Kidney (tissue), 13 donors: ENCODE measurements at regions not wholly inside any gene's neighbourhood (a gene's known extent, or its start where the extent isn't known, plus 50 kb on each side); places are given as distances from the start of the nearest gene placed in this dataset.

Source experiments
- DNase-seq, 5 donors: peaks; one replicate each; pipeline ENCODE4 v3.0.0-alpha.2; 2013 to 2020
- FAIRE-seq: peaks from 2 replicates; lab custom pipeline; 2012; peaks lifted over from hg19 to GRCh38; lab: Jason Lieb, UNC
- H3K27ac ChIP-seq, 2 donors: one replicate each; pipeline ENCODE4 v1.7.0; 2013; ENCODE audit warnings: low read depth in 2 of 2, low read length in 2 of 2, inconsistent platforms in 1 of 2
- H3K27me3 ChIP-seq: one replicate; pipeline ENCODE4 v1.7.1; 2013; ENCODE audit warnings: low read length, inconsistent platforms; ENCODE audit not compliant: control insufficient read depth, insufficient read depth
- H3K36me3 ChIP-seq, 3 donors: one replicate each; pipeline versions ENCODE4 v1.7.0 to v1.7.1; 2013; ENCODE audit warnings: low read length in 3 of 3, control low read depth in 1 of 3, inconsistent platforms in 1 of 3; ENCODE audit not compliant: insufficient read depth in 3 of 3, control insufficient read depth in 2 of 3
- H3K4me1 ChIP-seq, 3 donors: one replicate each; pipeline versions ENCODE4 v1.7.0 to v1.7.1; 2013; ENCODE audit warnings: low read length in 3 of 3, inconsistent platforms in 1 of 3, low read depth in 1 of 3; ENCODE audit not compliant: control insufficient read depth in 2 of 3, insufficient read depth in 2 of 3
- H3K4me3 ChIP-seq, 3 donors: one replicate each; pipeline versions ENCODE4 v1.7.0 to v1.8.1; 2013; ENCODE audit warnings: low read length in 3 of 3, control low read depth in 1 of 3, inconsistent platforms in 1 of 3
- H3K9ac ChIP-seq, 3 donors: one replicate each; pipeline versions ENCODE4 v1.7.0 to v1.7.1; 2013; ENCODE audit warnings: low read length in 3 of 3, control low read depth in 1 of 3, inconsistent platforms in 1 of 3
- H3K9me3 ChIP-seq, 3 donors: one replicate each; pipeline versions ENCODE4 v1.7.0 to v1.7.1; 2013; ENCODE audit warnings: low read length in 3 of 3, control low read depth in 1 of 3, inconsistent platforms in 1 of 3; ENCODE audit not compliant: control insufficient read depth in 2 of 3, insufficient read depth in 1 of 3
- intact Hi-C: fragments of 100-400 bp; cut with DNase I; formaldehyde crosslinking; loops from one replicate; pipeline ENCODE4 v1.11.1; 2022
- TF ChIP-seq, protein P1 (sequence below): IDR thresholded peaks from 3 replicates; pipeline ENCODE4 v1.5.1; 2012; ENCODE audit warnings: mild to moderate bottlenecking, moderate library complexity, borderline replicate concordance; ENCODE audit not compliant: insufficient read depth; ENCODE audit errors: extremely low read depth
- donor health status: control.
- donor health status: control.
- donor health status: control.
- donor health status: control.
- donor health status: control.
- donor health status: DM: yes; HTN: yes; CAD: no.
- donor health status: Normal renal cell carcinoma (clear cell type).

DNA sequence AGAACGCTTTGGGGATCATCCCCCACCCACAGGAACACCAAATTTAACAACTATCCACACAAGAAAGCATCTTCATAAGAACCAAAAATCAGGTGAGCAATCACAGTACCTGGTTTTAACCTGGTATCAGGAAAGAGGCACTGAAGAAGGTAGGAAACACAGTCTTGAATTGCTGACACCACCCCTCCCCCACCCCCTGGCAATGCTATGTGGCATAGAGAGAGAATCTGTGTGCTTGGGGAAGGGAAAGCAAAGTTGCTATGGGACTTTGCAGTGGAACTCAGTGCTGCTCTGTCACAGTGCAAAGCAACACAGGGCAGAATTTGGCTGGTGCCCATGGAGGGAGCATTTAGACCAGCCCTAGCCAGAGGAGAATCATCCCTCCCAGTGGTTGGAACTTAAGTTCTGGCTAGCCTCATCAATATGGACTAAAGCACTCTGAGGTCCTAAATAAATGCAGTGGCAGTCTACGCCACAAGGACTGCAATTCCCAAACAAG is 565.5 kb downstream of the EPM2A start:
- FAIRE-seq = no peak
- intact Hi-C loops = no loop called here
- H3K4me1 ChIP-seq = no peaks in the 10 kb centered on the region
- no peak overlapping the region for H3K9ac ChIP-seq
- no peak overlapping the region for H3K4me3 ChIP-seq
- TF ChIP-seq, protein P1, sequence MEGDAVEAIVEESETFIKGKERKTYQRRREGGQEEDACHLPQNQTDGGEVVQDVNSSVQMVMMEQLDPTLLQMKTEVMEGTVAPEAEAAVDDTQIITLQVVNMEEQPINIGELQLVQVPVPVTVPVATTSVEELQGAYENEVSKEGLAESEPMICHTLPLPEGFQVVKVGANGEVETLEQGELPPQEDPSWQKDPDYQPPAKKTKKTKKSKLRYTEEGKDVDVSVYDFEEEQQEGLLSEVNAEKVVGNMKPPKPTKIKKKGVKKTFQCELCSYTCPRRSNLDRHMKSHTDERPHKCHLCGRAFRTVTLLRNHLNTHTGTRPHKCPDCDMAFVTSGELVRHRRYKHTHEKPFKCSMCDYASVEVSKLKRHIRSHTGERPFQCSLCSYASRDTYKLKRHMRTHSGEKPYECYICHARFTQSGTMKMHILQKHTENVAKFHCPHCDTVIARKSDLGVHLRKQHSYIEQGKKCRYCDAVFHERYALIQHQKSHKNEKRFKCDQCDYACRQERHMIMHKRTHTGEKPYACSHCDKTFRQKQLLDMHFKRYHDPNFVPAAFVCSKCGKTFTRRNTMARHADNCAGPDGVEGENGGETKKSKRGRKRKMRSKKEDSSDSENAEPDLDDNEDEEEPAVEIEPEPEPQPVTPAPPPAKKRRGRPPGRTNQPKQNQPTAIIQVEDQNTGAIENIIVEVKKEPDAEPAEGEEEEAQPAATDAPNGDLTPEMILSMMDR = no peak
- no peaks in the 10 kb centered on the region for H3K27me3 ChIP-seq
- H3K27ac ChIP-seq = no peak overlapping the region
- no peaks in the 10 kb centered on the region for H3K36me3 ChIP-seq
- H3K9me3 ChIP-seq = no peaks in the 10 kb centered on the region
- DNase-seq = no peak

DNA sequence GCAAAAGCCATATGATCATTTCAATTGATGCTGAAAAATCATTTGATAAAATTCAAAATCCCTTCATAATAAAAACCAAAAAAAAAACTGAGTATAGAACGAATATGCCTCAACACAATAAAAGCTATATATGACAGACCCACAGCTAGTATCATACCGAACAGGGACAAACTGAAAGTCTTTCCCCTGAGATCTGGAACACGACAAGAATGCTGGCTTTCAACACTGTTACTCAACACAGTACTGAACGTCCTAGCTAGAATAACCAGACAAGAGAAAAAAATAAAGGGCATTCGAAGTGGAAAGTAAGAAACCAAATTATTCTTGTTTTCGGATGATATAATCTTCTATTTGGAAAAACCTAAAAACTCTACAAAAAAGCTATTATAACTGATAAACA is 559.9 kb downstream of the EPM2A start:
- FAIRE-seq (no peak), DNase-seq (no peak)
- Histone ChIP-seq H3K4me1 (no peaks in the 10 kb centered on the region), H3K27me3 (no peaks in the 10 kb centered on the region), H3K9ac (no peak overlapping the region), H3K9me3 (no peaks in the 10 kb centered on the region), H3K4me3 (no peak overlapping the region), H3K27ac (no peak overlapping the region), H3K36me3 (no peaks in the 10 kb centered on the region)
- TF ChIP-seq, protein P1 = no peak
- intact Hi-C loops = no loop called here

DNA sequence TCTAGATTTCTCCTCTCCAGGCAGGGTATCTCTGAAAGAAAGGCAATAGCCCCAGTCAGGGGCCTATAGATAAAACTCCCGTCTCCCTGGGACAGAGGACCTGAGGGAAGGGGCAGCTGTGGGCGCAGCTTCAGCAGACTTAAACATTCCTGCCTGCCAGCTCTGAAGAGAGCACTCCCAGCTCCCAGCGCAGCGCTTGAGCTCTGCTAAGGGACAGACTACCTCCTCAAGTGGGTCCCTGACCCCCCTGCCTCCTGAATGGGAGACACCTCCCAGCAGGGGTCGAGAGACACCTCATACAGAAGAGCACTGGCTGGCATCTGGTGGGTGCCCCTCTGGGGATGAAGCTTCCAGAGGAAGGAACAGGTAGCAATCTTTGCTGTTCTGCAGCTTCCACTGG is 556.9 kb downstream of the EPM2A start:
- H3K4me1 ChIP-seq = no peaks in the 10 kb centered on the region
- no peak overlapping the region for H3K4me3 ChIP-seq
- FAIRE-seq = no peak
- no peak for DNase-seq
- intact Hi-C loops = no loop called here
- no peaks in the 10 kb centered on the region for H3K36me3 ChIP-seq
- no peak overlapping the region for H3K9ac ChIP-seq
- no peak overlapping the region for H3K27ac ChIP-seq
- no peaks in the 10 kb centered on the region for H3K27me3 ChIP-seq
- H3K9me3 ChIP-seq = no peaks in the 10 kb centered on the region
- TF ChIP-seq, protein P1 = no peak
